GM19023 (cell line): ENCODE measurements at regions not wholly inside any gene's neighbourhood (a gene's known extent, or its start where the extent isn't known, plus 50 kb on each side); places are given as distances from the start of the nearest gene placed in this dataset.

Experiments used
- ATAC-seq: cut with Tn5 transposase; IDR thresholded peaks from one replicate; pipeline ENCODE4 v1.9.1; 2021; ENCODE audit warnings: mild to moderate bottlenecking, moderate library complexity; ENCODE audit not compliant: unreplicated experiment

- ATAC-seq = no peak
Observed at GRCh38 chr10:7479861-7480598, 69.2 kb upstream of the SFMBT2 start.

- ATAC-seq = no peak
Observed at GRCh38 chr10:7478727-7479457, 68.1 kb upstream of the SFMBT2 start.

GRCh38 chr10:7477538-7478334, 66.9 kb upstream of the SFMBT2 start:
- ATAC-seq = no peak

- ATAC-seq = no peak
Observed at GRCh38 chr10:7475939-7476338, 65.1 kb upstream of the SFMBT2 start.

- no peak for ATAC-seq
Observed at GRCh38 chr10:7475046-7475911, 64.4 kb upstream of the SFMBT2 start.

GRCh38 chr10:7474388-7474787, 63.6 kb upstream of the SFMBT2 start:
- no peak for ATAC-seq

- no peak for ATAC-seq
Observed at GRCh38 chr10:7473474-7473873, 62.6 kb upstream of the SFMBT2 start.

GRCh38 chr10:7471720-7472367, 61.0 kb upstream of the SFMBT2 start:
- peak; percentile 84 for ATAC-seq

GRCh38 chr10:7470371-7470770, 59.5 kb upstream of the SFMBT2 start:
- ATAC-seq = no peak

GRCh38 chr10:7467031-7467667, 56.3 kb upstream of the SFMBT2 start:
- ATAC-seq = no peak

- ATAC-seq = no peak
Observed at GRCh38 chr10:7464691-7465090, 53.9 kb upstream of the SFMBT2 start.
